IPS DF 4.7 (cell line): ENCODE measurements at regions not wholly inside any gene's neighbourhood (a gene's known extent, or its start where the extent isn't known, plus 50 kb on each side); places are given as distances from the start of the nearest gene placed in this dataset.

Experiments used
- DNase-seq: peaks from one replicate; pipeline ENCODE4 v3.0.0-alpha.2; 2013; ENCODE audit warnings: low spot score; ENCODE audit errors: extremely low read depth

GRCh38 chr6:148146717-148147462 lies 195.7 kb upstream of the SASH1 start:
- DNase-seq, result no peak

- DNase-seq, result no peak
Measured at GRCh38 chr6:148147463-148147830, 195.2 kb upstream of the SASH1 start.

DNA sequence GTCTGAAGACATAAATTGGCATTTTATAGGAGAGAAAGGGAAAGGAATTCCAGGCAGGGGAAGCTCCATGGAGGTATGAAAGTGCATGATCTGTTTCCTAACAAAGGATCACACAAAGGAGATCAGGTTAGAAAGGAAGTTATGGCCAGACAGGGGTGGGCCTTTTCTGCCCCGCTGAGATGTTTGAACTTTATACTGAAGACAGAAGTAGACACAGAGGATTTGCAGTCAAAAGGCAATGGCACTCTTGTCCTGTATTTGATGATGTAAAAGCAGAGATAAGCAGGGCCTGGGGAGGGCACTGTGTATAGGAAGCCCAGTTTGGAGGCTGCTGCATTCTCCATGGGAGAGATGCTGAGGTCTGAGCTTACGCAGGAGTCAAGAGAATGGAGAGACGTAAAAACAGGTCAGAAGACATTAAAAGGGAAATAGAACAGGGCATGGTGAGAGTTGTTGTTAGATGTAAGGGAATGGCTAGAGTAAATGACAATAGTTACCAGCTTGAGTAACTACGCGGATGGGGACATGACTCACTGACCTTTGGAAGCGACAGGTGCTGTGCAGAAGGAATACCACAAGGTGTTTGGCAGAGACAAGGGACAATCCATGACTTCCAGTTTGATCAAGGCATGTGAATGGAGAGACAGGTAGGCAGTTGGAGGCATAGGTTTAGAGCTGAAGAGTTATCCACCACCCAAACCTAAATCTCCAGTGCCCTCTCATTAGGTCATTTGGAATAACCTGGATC lies 190.6 kb upstream of the SASH1 start:
- no peak for DNase-seq

DNA sequence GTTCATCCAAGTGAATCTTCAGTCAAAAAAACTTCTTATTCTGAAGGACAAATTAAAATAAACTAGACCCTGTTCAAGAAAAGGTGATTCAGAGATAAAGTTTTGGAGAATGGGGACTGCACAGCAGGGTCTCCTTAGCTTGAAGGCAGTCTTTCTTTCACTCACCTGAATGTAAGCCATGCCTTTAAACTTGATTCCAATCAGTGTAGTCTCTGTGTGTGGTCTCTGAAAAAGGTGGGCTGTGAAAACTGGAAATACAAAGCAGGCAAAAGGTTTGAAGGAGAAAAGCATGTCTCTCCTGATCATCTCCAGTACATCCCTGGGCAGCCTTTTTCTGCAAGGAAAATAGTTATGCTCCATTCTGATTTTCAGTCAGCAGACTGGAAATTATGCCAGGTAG lies 188.0 kb upstream of the SASH1 start:
- no peak for DNase-seq

DNA sequence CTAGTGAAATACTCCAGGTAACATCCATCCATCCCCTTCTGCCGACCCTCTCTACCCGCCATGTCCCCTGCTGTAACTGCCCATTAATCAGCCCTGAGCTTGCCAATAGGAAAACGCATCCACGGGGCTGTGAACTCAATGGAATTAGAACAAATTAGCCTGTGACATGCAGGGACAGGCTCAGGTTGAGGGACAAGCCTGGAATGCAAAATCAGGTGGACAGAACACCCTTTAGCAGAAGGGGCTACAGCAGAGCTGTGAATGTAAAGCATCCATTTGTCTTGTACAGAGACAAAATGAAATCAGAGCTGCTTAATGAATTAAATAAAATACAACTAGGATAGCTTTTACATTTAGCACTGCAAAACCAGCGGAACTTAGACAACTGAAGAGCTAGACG lies 187.3 kb upstream of the SASH1 start:
- no peak for DNase-seq

DNA sequence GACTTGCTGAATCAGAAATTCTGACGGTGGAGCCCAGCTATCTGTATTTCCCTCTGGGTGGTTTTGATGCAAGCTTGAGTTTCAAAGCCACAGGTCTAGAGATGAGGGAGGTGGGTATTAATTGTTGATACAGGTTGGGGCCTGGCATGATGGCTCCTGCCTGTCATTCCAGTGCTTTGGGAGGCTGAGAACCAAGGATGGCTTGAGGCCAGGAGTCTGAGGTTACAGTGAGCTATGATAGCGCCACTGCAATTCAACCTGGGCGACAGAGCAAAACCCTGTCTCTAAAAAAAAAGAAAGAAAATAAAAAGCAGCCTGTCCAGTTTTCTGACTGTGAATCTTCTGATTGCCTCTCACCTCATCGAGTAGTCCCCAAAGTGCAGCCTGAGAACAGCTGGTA lies 184.8 kb upstream of the SASH1 start:
- no peak for DNase-seq

DNA sequence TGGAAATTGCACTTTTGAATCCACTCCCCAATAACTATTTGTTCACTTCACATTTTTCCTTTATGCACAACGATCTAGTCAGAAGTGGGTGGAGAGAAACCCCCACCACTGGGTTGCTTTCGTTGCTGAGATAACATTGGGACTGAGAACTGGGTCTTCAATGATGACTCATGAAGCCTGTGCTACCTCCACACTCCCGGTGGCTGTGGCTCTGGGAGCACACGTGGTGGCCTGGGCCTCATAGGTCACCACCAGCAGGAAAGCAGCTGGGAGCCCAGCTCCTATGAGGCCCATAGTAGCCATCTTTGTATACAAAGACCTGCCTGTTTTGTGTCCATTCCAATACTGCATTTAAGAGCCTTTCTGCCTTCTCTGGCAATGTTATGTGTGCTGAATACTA lies 178.0 kb upstream of the SASH1 start:
- no peak for DNase-seq

GRCh38 chr6:148166339-148166968 lies 176.2 kb upstream of the SASH1 start:
- DNase-seq, result no peak

GRCh38 chr6:148169706-148170105 lies 172.9 kb upstream of the SASH1 start:
- no peak for DNase-seq

DNA sequence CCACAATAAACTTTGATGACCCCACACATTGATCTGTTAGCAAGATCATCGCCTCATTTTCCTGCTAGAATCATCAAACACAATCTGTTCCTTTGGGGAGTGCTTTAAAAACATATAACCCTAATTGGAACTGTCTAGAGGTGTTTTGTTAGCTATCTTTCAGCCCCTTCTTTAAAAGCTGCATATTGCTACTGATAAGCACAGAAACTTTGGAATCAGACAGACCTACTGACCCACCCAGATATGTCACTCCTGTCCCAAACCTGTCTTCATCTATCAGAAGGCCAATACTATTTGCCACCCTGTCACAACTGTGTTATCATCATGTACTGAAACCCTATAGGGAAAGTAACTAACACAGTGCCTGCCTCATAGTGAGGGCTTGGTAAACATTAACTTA lies 172.4 kb upstream of the SASH1 start:
- DNase-seq, result no peak

DNA sequence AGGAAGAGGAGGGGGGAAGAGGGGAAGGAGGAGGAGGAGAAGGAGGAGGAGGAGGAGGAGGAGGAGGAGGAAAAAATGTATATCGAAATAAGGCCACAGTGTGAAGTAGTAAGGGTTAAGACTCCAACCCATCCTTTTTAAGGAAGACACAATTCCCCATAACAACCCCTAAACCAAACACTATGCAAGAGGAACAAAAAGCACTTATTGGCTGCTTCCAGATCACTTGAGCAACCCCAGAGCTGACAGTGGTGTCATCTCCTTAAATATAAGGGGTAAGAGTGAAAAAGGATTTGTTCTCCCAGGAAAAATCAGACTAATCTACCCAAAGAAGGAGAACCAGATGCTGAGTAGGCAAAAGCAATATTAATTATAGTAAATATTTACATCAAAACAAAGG lies 169.1 kb upstream of the SASH1 start:
- no peak for DNase-seq

- DNase-seq, result no peak
Measured at GRCh38 chr6:148175550-148176188, 167.0 kb upstream of the SASH1 start.

DNA sequence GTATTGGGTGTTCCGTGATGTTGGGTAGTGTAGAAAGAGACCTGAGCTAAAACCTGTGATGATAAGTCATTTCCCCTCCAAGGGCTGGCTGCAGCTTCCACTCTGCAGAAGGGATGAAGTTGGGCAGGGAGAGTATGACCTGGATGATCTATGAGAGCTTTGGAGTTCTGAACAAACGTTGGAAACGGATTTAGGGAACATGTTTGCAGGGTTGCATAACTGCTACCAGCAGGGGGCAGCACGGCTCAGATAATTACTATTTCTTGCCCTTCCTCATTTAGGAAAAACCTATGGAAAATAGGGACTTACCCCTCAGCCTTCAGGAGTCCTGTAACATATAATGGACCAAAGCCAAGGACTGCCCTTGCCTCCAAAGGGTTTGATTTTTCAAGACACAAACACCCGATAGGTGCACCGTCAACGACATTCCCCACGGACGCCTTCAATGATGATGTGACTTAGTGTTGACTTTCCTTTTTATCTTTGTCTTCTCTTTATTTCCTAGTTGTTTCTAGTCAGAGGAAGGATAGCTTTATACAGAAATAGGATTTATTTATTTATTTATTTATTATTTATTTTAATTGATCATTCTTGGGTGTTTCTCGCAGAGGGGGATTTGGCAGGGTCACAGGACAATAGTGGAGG lies 164.9 kb upstream of the SASH1 start:
- DNase-seq, result peak; percentile 44

DNA sequence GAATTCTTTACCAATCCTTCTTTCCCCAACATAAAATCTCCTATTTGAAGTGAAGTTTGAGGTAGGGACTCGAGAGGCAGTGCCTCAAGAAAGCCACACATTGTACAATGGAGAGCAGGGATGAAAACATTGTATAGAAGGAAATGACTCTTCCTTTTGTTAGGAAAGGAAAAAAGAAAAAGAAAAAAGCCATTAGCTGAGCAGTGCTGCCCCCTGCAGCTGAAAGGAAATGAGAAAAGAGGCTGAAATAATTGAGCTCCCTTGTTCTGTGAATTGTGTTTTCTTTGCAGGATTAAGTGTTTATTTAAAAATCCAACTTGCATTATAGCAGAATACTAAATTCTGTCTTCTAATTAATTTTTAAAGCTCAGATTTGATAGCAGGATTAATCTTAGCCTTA lies 162.9 kb upstream of the SASH1 start:
- no peak for DNase-seq

GRCh38 chr6:148182378-148182777 lies 160.3 kb upstream of the SASH1 start:
- no peak for DNase-seq

DNA sequence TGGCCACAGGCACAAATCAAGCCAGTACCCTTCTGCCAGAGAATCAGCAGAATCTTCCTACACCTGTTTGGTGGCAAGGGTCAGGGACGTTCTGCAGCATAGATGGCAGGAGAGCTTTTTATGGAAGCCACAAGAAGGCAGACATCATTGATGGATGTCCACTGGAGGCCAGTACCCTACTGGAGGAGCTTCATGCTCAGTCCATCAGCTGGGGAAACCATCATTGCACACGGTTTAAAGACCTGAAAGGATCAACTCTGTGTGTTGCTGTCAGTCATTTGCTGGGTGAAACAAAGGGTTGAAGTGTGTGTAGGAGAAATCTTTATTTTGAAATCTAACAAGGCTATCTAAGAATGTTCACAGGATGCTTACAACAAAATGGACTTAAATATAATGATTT lies 158.9 kb upstream of the SASH1 start:
- DNase-seq, result no peak

DNA sequence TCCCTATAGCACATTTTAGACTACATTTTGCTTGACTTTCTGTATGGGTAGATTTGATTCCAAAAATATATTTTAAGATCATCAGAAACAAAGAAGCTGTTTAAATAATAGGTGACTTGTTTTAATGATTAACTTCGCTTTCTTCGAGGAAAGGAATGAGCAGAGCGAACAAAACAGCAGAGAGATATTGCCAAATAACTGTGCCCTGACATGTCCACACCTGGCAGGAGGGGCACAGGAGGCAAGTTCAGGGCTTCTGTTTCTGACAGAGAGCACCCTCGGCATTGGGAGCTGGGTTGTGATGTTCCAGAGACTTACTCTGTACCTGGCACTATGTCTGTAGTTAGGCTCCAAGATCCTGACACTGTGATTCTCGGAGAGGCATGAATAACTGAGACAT lies 155.7 kb upstream of the SASH1 start:
- DNase-seq, result no peak

GRCh38 chr6:148192310-148192709 lies 150.3 kb upstream of the SASH1 start:
- DNase-seq, result no peak

DNA sequence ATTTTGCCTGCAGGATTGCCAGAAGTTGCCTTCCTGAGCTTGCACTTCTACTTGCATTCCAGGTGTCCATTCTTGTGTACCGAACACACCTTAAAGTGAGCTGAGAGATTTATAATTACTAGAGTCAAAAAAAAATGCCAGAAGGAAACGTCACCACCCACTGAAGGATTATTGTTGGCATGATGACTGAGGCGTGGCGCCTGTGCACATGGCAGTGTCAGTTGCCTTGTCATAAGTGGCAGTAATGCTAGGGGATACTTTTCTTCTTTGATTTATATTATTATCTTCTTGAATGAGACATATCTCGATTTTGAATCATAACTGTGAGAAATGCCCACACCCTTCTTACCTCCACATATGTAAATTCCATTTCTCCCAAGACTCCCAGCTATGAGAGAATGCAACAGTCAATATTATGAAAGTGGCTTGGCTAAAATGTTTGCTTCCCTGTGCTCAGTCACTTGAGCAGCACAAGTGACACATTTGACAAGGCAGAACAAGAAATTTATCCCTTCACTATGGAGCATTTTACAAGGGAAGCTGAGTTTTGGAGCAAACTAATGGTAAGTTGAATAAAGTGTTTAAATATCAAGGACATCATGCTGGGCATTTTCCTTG lies 149.5 kb upstream of the SASH1 start:
- DNase-seq, result no peak

DNA sequence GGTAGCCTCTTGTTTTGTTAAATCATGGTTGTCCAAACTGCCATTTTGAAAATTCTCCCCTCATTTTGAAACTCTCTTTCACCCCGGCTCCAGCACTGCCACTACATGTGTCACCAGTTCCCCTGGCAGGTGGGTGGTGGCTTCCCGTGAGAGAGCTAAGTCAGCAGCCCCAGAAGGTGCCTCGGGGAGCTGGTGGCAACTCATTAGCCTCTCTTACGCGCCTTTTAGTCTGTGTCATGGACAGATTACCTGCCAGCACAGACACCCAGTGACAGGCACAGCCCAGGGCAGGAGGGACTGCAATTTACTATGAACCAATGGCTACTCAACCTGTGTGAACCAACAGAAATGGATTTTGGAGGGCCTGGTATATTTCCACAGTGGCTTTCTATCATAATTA lies 147.1 kb upstream of the SASH1 start:
- no peak for DNase-seq

- no peak for DNase-seq
Measured at GRCh38 chr6:148199584-148199983, 143.1 kb upstream of the SASH1 start.
